Upper lobe of left lung (tissue), 4 donors: ENCODE measurements at regions not wholly inside any gene's neighbourhood (a gene's known extent, or its start where the extent isn't known, plus 50 kb on each side); places are given as distances from the start of the nearest gene placed in this dataset.

Source experiments
- EP300 ChIP-seq, 4 donors: sonication (generic); formaldehyde crosslinking; IDR thresholded peaks; one replicate each; pipeline ENCODE4 v1.5.1; 2017; ENCODE audit warnings: antibody characterized with exemption in 4 of 4, control low read depth in 2 of 4
- POLR2A ChIP-seq, 4 donors: fragments of 450-650 bp; IDR thresholded peaks; one replicate each; pipeline ENCODE4 v1.5.1; 2016 to 2017; ENCODE audit warnings: antibody characterized with exemption in 4 of 4, mild to moderate bottlenecking in 2 of 4

GRCh38 chrX:106499473-106499872 lies 112.3 kb upstream of the RADX start:
- TF ChIP-seq POLR2A (IDR thresholded peaks at IDR 0.05) (no peak), EP300 (IDR thresholded peaks at IDR 0.05) (no peak)
